T47D (cell line): ENCODE measurements at regions not wholly inside any gene's neighbourhood (a gene's known extent, or its start where the extent isn't known, plus 50 kb on each side); places are given as distances from the start of the nearest gene placed in this dataset.
A peak's percentile ranks its signal among the peaks of the same experiment; 100 is the strongest.

Experiments used
- DNase-seq, 2 experiments: peaks; one replicate each; pipeline versions ENCODE4 v3.0.0 to v3.0.0-alpha.2; 2011 to 2012; ENCODE audit warnings: low read depth in 1 of 2, low spot score in 1 of 2
- JUND ChIP-seq: IDR thresholded peaks from 2 replicates; pipeline ENCODE4 v1.6.1; 2012; ENCODE audit warnings: low read depth
- in situ Hi-C: cut with HindIII; loops from 2 replicates; pipeline ENCODE4 v1.10.0; 2016; ENCODE audit warnings: low sequenced_read_pairs, low pct_unique_long_range_greater_than_20kb

DNA sequence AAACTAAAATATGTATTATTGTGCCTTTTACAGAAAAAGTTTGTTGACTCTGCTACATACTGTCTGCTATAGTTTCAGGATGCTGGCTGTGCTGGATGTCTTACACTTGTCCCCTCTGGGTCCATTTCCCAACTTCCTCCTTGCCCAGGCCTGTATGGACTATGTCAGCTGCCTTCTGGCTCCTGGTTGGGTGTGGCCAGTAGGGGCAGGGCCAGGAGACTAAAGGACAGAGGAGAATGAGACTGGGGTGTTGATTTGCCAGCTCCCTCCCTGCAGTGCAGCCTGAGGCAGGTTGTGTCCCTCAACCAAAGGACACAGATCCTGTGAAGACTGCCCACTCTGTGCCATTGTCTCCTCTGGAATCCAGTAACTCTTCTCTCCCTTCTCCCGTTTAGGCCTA, 90.6 kb upstream of the UBE2E2 start:
- in situ Hi-C loops = no loop called here
- TF ChIP-seq JUND = no peak
- DNase-seq = no peak

DNA sequence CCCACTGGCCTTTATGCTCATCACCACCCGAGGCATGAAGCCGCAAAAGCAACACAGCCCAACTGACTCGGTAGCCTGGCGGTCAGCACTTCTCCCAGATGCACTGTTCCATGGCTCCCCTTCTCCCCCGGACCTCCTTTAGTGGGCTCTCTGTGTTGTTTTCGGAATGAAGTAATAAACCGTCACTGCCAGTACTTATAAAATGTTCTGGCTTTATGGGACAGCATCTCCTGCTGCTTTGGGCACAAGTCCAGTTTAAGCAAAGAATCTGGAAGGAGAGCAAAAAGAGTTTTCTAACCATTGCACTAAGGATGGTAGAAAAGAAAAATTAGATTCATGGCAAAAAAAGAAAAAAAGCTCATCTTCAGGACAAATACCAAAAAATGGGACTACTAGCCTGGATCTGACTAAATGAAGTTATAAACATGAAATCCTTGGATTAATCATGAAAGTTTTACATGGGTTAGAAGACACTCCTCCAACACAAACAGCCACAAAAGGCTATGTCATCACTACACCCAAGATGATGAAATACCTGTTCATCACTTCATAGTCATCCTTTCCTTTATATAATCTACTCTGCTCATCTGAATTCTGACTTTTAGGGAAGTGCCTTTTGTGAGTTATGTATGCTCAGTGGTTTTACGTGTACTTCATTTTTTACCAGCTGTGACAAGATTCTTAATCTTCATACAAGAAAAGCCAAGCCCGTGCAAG, 89.5 kb upstream of the UBE2E2 start:
- in situ Hi-C loops = no loop called here
- DNase-seq = peak in 1 of 2 experiments; percentile 29
- TF ChIP-seq JUND = no peak

DNA sequence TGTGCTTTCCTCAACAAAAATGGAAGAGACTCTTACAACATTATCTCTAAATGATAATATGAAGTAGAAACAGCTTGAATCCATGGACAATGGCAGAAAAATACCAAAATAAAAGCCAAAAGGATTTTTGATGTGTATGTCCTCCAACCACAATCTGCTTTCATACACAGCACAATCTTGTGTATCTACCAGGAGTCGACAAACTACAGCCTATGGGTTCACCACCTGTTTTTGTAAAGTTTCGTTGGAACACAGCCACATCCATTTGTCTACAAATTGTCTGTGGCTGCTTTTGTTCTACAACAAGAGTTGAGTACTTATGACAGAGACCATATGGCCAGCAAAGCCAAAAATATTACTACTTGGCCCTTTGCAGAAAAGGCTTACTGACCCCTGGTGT, 88.7 kb upstream of the UBE2E2 start:
- no peak for TF ChIP-seq JUND
- no peak for DNase-seq
- in situ Hi-C loops = no loop called here

DNA sequence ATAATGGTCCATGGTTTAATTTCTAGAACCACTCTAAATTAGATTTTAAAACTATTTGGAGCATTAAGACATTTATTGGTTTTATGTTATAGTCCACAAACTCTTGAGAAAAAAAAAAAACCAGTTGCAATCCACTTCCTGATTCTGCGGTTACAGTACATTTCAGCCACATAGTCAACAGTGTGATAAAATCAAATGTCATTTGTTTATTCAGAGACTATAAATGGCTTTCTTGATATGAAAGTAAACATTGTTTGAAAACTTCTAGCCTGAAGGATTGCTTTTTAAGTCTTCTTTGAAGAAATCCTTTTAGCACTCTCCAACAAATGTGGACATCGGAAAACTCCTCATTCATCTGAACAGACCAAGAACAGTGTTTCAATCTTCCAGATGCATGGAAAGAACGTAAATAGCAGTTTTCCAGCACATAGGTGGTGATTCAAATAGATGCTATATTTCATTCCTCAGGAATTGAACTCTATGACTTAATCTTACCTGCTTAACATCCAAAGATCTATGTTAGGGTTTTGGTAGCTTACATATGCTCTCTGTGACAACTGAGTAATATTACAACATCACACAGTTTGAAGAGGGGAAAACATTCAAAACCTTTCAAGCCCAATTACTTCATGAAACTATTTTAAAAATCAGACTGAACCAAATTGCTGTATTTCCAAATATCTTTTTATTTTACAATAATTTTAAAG, 87.8 kb upstream of the UBE2E2 start:
- peak; percentile 90 for TF ChIP-seq JUND
- DNase-seq = peak; percentile 15 to 80
- in situ Hi-C loops = no loop called here

DNA sequence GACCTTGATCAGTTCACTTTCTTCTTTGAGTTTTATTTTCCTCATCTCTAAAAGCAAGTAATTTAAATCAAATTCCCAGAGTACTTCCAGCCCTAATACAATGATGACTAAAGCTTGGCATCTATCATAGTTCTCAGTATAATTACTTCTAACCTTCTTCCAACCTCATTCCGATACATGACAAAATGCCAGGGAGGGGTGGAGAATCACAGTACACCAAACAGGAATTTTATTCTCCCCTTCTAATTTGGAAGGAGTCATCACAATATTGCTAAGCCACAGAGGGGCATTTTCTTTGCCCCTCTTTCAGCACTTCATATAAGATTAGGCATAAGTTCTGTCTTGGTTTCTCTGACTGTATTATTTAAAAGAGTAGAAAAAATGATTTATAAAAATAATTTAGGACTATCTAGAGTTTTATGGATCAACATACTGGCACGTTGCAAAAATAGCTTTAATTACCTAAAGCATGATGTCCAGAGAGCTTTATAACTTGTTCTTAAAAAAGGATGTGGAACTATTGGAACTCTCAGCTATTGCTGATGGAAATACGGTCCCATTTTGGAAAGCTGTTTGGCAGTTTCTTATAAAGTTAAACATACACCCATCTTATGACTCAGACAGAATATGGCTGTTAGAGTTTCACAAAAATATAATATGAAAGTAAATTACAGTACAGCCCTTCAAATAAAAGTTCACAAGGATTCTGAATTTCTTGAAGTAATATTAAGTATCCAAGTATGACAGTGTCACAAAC, 86.9 kb upstream of the UBE2E2 start:
- in situ Hi-C loops = no loop called here
- no peak for TF ChIP-seq JUND
- DNase-seq = no peak

DNA sequence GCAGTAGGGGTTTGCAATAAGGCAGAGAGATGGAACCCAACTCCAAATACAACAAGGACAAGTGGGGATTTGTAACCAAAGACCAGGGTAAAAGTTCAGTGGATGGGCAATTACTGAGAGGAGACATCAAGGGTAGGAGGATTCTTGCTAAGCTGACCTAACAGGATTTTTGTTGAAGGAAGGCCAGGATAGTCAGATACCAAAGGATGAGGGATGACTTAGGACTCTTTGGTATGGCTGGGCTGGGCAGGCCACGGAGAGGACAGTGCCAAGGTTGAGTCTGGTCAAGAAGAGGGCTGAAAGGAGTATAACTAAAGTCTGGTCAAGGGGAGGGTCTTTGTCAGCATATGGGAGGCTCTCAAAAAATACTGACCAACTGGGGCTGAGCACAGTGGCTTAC, 85.3 kb upstream of the UBE2E2 start:
- TF ChIP-seq JUND = no peak
- in situ Hi-C loops = no loop called here
- DNase-seq = no peak

DNA sequence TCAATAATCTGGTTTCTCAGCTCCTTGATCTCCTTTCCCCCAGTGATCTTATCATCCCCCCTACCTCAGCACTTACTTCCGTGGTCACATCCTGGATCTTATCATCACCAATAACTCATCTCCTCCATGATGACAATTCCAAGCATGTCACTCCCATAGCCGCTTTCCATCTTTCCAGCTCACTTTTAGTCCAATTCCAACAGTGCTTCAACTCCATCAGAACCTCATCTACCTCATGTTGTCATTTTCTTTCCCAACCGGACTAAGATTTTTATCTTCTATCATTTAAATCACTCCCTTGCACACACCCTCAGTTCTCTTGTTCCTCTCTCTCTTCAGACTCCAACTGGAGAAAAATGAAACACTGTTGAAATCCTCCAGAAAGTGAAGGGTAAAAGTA, 75.9 kb upstream of the UBE2E2 start:
- TF ChIP-seq JUND = no peak
- in situ Hi-C loops = no loop called here
- no peak for DNase-seq

DNA sequence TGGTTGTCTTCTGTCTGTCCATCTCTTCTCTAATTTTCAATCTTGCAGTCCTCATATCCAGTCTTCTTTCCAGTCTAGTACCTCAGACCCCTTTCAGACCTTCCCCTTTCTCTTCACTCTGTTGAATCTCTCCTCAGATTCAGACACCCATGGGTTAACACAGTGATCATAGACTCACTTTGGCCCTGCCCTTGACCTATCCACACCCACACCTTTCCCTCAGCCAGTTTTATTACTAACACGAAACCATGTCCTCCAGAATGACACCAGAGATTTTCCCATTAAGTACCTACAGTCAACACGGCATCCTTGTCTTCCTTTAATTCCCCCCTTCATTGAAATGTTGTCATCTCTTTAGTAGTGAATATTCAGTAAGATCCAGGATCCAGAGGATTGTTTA, 74.5 kb upstream of the UBE2E2 start:
- no peak for TF ChIP-seq JUND
- in situ Hi-C loops = no loop called here

DNA sequence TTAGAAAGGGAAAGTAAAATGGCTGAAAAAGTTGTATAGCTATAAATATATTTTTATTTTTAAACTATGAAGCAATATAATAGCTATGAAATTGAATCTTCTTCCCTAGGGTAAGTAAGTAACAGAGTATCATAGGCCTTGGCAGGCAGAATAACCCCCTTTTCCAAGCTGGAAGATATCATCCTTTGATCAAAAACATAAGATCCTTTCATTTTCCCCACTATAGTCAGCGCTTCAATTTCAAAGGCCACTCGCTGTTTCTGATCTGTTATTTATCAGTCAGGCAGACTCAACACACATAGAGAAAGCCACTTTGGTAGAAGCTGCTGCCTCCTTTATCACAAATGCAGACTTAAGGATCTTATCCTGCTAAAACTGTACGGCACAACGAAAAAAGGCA, 74.0 kb upstream of the UBE2E2 start:
- no peak for TF ChIP-seq JUND
- in situ Hi-C loops = no loop called here
- no peak for DNase-seq

More for the DNA sequence above, 74.5 kb upstream of the UBE2E2 start:
- no peak for DNase-seq

DNA sequence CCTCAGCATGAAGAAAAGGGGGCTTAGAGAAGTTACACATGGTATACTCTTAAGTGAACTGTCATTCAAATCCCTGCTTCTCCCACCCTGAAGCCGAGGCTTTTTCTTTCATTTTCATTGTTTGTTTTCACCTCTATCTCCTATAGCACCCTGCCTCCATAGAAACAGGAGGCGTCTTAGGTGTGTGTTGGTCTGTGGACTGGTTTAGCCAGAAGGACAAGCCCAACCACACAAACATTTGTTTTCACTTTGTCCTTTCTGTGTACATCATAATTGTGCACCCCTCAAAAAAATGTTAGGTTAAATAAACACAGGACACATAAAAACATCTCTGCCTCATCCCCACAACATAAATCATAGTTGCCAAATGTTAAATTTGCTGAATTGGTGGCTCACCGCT, 73.3 kb upstream of the UBE2E2 start:
- TF ChIP-seq JUND = no peak
- in situ Hi-C loops = no loop called here
- peak; percentile 24 to 88 for DNase-seq

DNA sequence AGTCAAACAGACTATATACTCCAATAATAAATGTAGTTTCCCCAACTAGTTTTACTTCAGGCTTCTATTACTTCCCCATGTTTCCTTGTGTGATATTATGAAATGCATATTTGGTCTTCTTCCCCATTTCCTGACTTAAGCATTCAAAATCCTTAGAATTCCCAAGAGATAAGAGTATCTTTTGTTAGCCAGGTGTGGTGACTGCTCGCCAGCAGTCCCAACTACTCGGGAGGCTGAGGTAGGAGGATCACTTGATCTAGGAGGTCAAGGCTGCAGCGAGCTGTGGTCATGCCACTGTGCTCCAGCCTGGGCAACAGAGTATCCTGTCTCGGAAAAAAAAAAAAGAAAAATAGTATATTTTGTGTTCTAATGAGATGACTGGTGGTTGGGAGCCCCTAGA, 72.7 kb upstream of the UBE2E2 start:
- in situ Hi-C loops = no loop called here
- DNase-seq = no peak

DNA sequence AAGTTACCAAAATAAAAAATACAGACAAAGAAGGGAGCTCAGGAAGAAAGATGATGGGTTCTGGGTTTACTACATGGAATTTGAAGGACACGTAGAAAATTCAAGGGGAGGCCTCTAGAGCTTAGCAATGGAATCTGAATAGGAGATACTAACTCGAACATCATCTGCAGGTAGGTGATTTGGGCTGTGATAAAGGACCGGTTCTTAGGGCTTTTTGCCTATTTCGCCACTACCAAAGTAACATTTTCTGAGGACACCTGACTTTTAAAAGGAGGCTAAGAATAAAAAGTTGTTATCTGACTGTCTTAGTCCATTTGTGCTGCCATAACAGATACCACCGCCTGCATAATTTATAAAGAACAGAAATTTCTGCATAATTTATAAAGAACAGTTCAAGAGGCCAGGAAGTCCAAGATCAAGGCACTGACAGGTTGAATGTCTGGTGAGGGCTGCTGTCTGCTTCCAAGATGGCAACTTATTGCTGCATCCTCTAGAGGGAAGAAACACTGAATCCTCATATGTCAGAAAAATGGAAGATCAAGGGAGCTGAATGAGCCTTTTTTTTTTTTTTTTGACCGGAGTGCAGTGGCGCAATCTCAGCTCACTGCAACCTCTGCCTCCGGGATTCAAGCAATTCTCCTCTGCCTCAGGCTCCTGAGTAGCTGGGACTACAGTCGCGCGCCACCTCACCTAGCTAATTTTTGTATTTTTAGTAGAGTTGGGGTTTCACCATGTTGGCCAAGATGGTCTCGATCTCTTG, 67.9 kb upstream of the UBE2E2 start:
- no peak for TF ChIP-seq JUND
- in situ Hi-C loops = no loop called here
- no peak for DNase-seq

More for the DNA sequence above, 72.7 kb upstream of the UBE2E2 start:
- no peak for TF ChIP-seq JUND
